ENCODE measurements at regions not wholly inside any gene's neighbourhood (a gene's known extent, or its start where the extent isn't known, plus 50 kb on each side); places are given as distances from the start of the nearest gene placed in this dataset.

GRCh38 chr12:43148691-43149090 lies 403.3 kb downstream of the ADAMTS20 start:
- no peak overlapping the region for H3K27ac ChIP-seq (ENCODE audit: low read depth, low read length)
- ChIA-PET POLR2A (no interaction called here), CTCF (no interaction called here)
- Mint-ChIP-seq H3K27ac (no peak overlapping the region), H3K4me3 (no peak overlapping the region), H3K9me3 (peaks cover 0 to 3% (median 0%) of the 10 kb centered on the region in 5 donors), H3K27me3 (no peaks in the 10 kb centered on the region), H3K4me1 (no peaks in the 10 kb centered on the region), H3K36me3 (no peaks in the 10 kb centered on the region)
- H3K36me3 ChIP-seq (ENCODE audit: insufficient read depth, low read length) = no peaks in the 10 kb centered on the region
- no peak for DNase-seq
- H3K4me1 ChIP-seq (ENCODE audit: insufficient read depth, low read length) = no peaks in the 10 kb centered on the region
- no peaks in the 10 kb centered on the region for H3K27me3 ChIP-seq (ENCODE audit: insufficient read depth, low read length, poor library complexity, severe bottlenecking)
- no peak overlapping the region for H3K4me3 ChIP-seq (ENCODE audit: low read length)
- H3K9me3 ChIP-seq (ENCODE audit: low read length) = no peaks in the 10 kb centered on the region

GRCh38 chr12:43147878-43148277 lies 404.1 kb downstream of the ADAMTS20 start:
- no peaks in the 10 kb centered on the region for H3K27me3 ChIP-seq (ENCODE audit: insufficient read depth, low read length, poor library complexity, severe bottlenecking)
- Mint-ChIP-seq H3K27ac (no peak overlapping the region), H3K27me3 (no peaks in the 10 kb centered on the region), H3K4me3 (no peak overlapping the region), H3K36me3 (no peaks in the 10 kb centered on the region), H3K4me1 (no peaks in the 10 kb centered on the region), H3K9me3 (peaks cover 0 to 2% (median 0%) of the 10 kb centered on the region in 5 donors)
- no peaks in the 10 kb centered on the region for H3K9me3 ChIP-seq (ENCODE audit: low read length)
- POLR2A ChIA-PET = no interaction called here
- H3K27ac ChIP-seq (ENCODE audit: low read depth, low read length) = no peak overlapping the region
- H3K4me1 ChIP-seq (ENCODE audit: insufficient read depth, low read length) = no peaks in the 10 kb centered on the region
- H3K36me3 ChIP-seq (ENCODE audit: insufficient read depth, low read length) = no peaks in the 10 kb centered on the region
- CTCF ChIA-PET = no interaction called here
- DNase-seq = no peak
- H3K4me3 ChIP-seq (ENCODE audit: low read length) = no peak overlapping the region

GRCh38 chr12:43145481-43145880 lies 406.5 kb downstream of the ADAMTS20 start:
- H3K9me3 Mint-ChIP-seq = peaks cover 0 to 2% (median 0%) of the 10 kb centered on the region in 5 donors
- no peaks in the 10 kb centered on the region for H3K27me3 Mint-ChIP-seq
- H3K4me3 Mint-ChIP-seq = no peak overlapping the region

GRCh38 chr12:43143278-43143677 lies 408.7 kb downstream of the ADAMTS20 start:
- Mint-ChIP-seq H3K36me3 (no peaks in the 10 kb centered on the region), H3K27me3 (no peaks in the 10 kb centered on the region), H3K9me3 (peaks cover 0 to 12% (median 2%) of the 10 kb centered on the region in 5 donors), H3K27ac (no peak overlapping the region), H3K4me1 (no peaks in the 10 kb centered on the region), H3K4me3 (no peak overlapping the region)
- CTCF ChIA-PET = no interaction called here
- no peaks in the 10 kb centered on the region for H3K36me3 ChIP-seq (ENCODE audit: insufficient read depth, low read length)
- H3K27ac ChIP-seq (ENCODE audit: low read depth, low read length) = no peak overlapping the region
- H3K4me3 ChIP-seq (ENCODE audit: low read length) = no peak overlapping the region
- POLR2A ChIA-PET = no interaction called here
- H3K4me1 ChIP-seq (ENCODE audit: insufficient read depth, low read length) = no peaks in the 10 kb centered on the region
- no peaks in the 10 kb centered on the region for H3K27me3 ChIP-seq (ENCODE audit: insufficient read depth, low read length, poor library complexity, severe bottlenecking)
- no peaks in the 10 kb centered on the region for H3K9me3 ChIP-seq (ENCODE audit: low read length)
- DNase-seq = no peak

More at GRCh38 chr12:43145481-43145880, 406.5 kb downstream of the ADAMTS20 start:
- Mint-ChIP-seq H3K36me3 (no peaks in the 10 kb centered on the region), H3K4me1 (no peaks in the 10 kb centered on the region), H3K27ac (no peak overlapping the region)
- Histone ChIP-seq H3K4me3 (ENCODE audit: low read length) (no peak overlapping the region), H3K36me3 (ENCODE audit: insufficient read depth, low read length) (no peaks in the 10 kb centered on the region), H3K27ac (ENCODE audit: low read depth, low read length) (no peak overlapping the region), H3K4me1 (ENCODE audit: insufficient read depth, low read length) (no peaks in the 10 kb centered on the region), H3K9me3 (ENCODE audit: low read length) (no peaks in the 10 kb centered on the region), H3K27me3 (ENCODE audit: insufficient read depth, low read length, poor library complexity, severe bottlenecking) (no peaks in the 10 kb centered on the region)
- no peak for DNase-seq
- POLR2A ChIA-PET = no interaction called here
- CTCF ChIA-PET = no interaction called here

- no peak overlapping the region for H3K27ac Mint-ChIP-seq
- Histone ChIP-seq H3K4me3 (ENCODE audit: low read length) (no peak overlapping the region), H3K27me3 (ENCODE audit: insufficient read depth, low read length, poor library complexity, severe bottlenecking) (no peaks in the 10 kb centered on the region), H3K9me3 (ENCODE audit: low read length) (no peaks in the 10 kb centered on the region), H3K36me3 (ENCODE audit: insufficient read depth, low read length) (no peaks in the 10 kb centered on the region), H3K27ac (ENCODE audit: low read depth, low read length) (no peak overlapping the region), H3K4me1 (ENCODE audit: insufficient read depth, low read length) (no peaks in the 10 kb centered on the region)
- ChIA-PET CTCF (no interaction called here), POLR2A (no interaction called here)
- no peak for DNase-seq
- H3K9me3 Mint-ChIP-seq = peaks cover 0 to 10% (median 0%) of the 10 kb centered on the region in 5 donors
- no peak overlapping the region for H3K4me3 Mint-ChIP-seq
- H3K36me3 Mint-ChIP-seq = no peaks in the 10 kb centered on the region
- H3K27me3 Mint-ChIP-seq = no peaks in the 10 kb centered on the region
- no peaks in the 10 kb centered on the region for H3K4me1 Mint-ChIP-seq
These were observed 419.7 kb downstream of the ADAMTS20 start for GRCh38 chr12:43132291-43132690.

GRCh38 chr12:43131301-43131700 lies 420.7 kb downstream of the ADAMTS20 start:
- Mint-ChIP-seq H3K9me3 (peaks cover 0 to 14% (median 0%) of the 10 kb centered on the region in 5 donors), H3K27ac (no peak overlapping the region), H3K36me3 (no peaks in the 10 kb centered on the region), H3K4me1 (no peaks in the 10 kb centered on the region), H3K27me3 (no peaks in the 10 kb centered on the region), H3K4me3 (no peak overlapping the region)
- ChIA-PET POLR2A (no interaction called here), CTCF (no interaction called here)
- H3K27ac ChIP-seq (ENCODE audit: low read depth, low read length) = no peak overlapping the region
- no peak overlapping the region for H3K4me3 ChIP-seq (ENCODE audit: low read length)
- no peak for DNase-seq
- H3K36me3 ChIP-seq (ENCODE audit: insufficient read depth, low read length) = no peaks in the 10 kb centered on the region
- H3K9me3 ChIP-seq (ENCODE audit: low read length) = no peaks in the 10 kb centered on the region
- no peaks in the 10 kb centered on the region for H3K4me1 ChIP-seq (ENCODE audit: insufficient read depth, low read length)
- no peaks in the 10 kb centered on the region for H3K27me3 ChIP-seq (ENCODE audit: insufficient read depth, low read length, poor library complexity, severe bottlenecking)

GRCh38 chr12:43127886-43128549 lies 424.0 kb downstream of the ADAMTS20 start:
- no peak overlapping the region for H3K27ac ChIP-seq (ENCODE audit: low read depth, low read length)
- POLR2A ChIA-PET = no interaction called here
- no peaks in the 10 kb centered on the region for H3K27me3 ChIP-seq (ENCODE audit: insufficient read depth, low read length, poor library complexity, severe bottlenecking)
- CTCF ChIA-PET = no interaction called here
- no peak overlapping the region for H3K4me3 Mint-ChIP-seq
- H3K4me1 Mint-ChIP-seq = no peaks in the 10 kb centered on the region
- H3K27me3 Mint-ChIP-seq = no peaks in the 10 kb centered on the region
- H3K36me3 Mint-ChIP-seq = no peaks in the 10 kb centered on the region
- no peaks in the 10 kb centered on the region for H3K9me3 ChIP-seq (ENCODE audit: low read length)
- H3K36me3 ChIP-seq (ENCODE audit: insufficient read depth, low read length) = no peaks in the 10 kb centered on the region
- H3K4me1 ChIP-seq (ENCODE audit: insufficient read depth, low read length) = no peaks in the 10 kb centered on the region
- DNase-seq = no peak
- no peak overlapping the region for H3K27ac Mint-ChIP-seq
- peaks cover 0 to 10% (median 1%) of the 10 kb centered on the region in 5 donors for H3K9me3 Mint-ChIP-seq
- no peak overlapping the region for H3K4me3 ChIP-seq (ENCODE audit: low read length)

- H3K4me1 ChIP-seq (ENCODE audit: insufficient read depth, low read length) = no peaks in the 10 kb centered on the region
- H3K9me3 ChIP-seq (ENCODE audit: low read length) = no peaks in the 10 kb centered on the region
- Mint-ChIP-seq H3K9me3 (peaks cover 0 to 6% (median 1%) of the 10 kb centered on the region in 5 donors), H3K27me3 (no peaks in the 10 kb centered on the region), H3K27ac (no peak overlapping the region), H3K4me3 (no peak overlapping the region), H3K36me3 (no peaks in the 10 kb centered on the region), H3K4me1 (no peaks in the 10 kb centered on the region)
- ChIA-PET CTCF (no interaction called here), POLR2A (no interaction called here)
- no peak overlapping the region for H3K27ac ChIP-seq (ENCODE audit: low read depth, low read length)
- H3K27me3 ChIP-seq (ENCODE audit: insufficient read depth, low read length, poor library complexity, severe bottlenecking) = no peaks in the 10 kb centered on the region
- H3K4me3 ChIP-seq (ENCODE audit: low read length) = no peak overlapping the region
- H3K36me3 ChIP-seq (ENCODE audit: insufficient read depth, low read length) = no peaks in the 10 kb centered on the region
- DNase-seq = no peak
These were observed 425.2 kb downstream of the ADAMTS20 start for GRCh38 chr12:43126652-43127375.
